Endothelial cell of umbilical vein (primary cell): ENCODE measurements at regions not wholly inside any gene's neighbourhood (a gene's known extent, or its start where the extent isn't known, plus 50 kb on each side); places are given as distances from the start of the nearest gene placed in this dataset.

Experiments used
- BruUV-seq: library from RNA; stranded (reverse); fragments of 400-500 nt; replicated peaks from 2 replicates; lab custom pipeline; 2021; lab: Mats Ljungman, UMichigan
- CTCF ChIA-PET: fragments of 300-600, 350-600 bp; sonication (Branson Sonifier 250); formaldehyde crosslinking; loops from one replicate; lab custom pipeline; 2021; ENCODE audit warnings: antibody characterized with exemption, inconsistent platforms; lab: Charles Lee
- POLR2A ChIA-PET: fragments of 300-600, 350-600 bp; sonication (Branson Sonifier 250); formaldehyde crosslinking; loops from one replicate; lab custom pipeline; 2021; ENCODE audit warnings: antibody characterized with exemption, inconsistent platforms; lab: Charles Lee
- DNase-seq: peaks from one replicate; pipeline ENCODE4 v3.0.0-alpha.2; 2011; ENCODE audit warnings: low read depth, low spot score
- FAIRE-seq: peaks from 2 replicates; lab custom pipeline; 2011; peaks lifted over from hg19 to GRCh38; lab: Jason Lieb, UNC
- H2AFZ ChIP-seq: 2 replicates; pipeline ENCODE4 v1.6.0; 2012; ENCODE audit warnings: low read depth, low read length, control low read depth, inconsistent platforms
- H3K27ac ChIP-seq: 2 replicates; pipeline ENCODE4 v1.5.1; 2011; ENCODE audit warnings: low read depth, mild to moderate bottlenecking, control low read depth, low read length, moderate library complexity; ENCODE audit not compliant: insufficient read depth
- H3K27me3 ChIP-seq, 2 experiments: 2 replicates each; pipeline versions ENCODE4 v1.6.0 to v1.6.1; 2011; ENCODE audit warnings: low read length in 2 of 2, mixed read lengths in 1 of 2; ENCODE audit not compliant: control insufficient read depth in 2 of 2, insufficient read depth in 2 of 2
- H3K36me3 ChIP-seq, 2 experiments: 2 replicates in 1 of 2; 3 replicates in 1 of 2; pipeline ENCODE4 v1.5.1; 2011; ENCODE audit warnings: low read length in 2 of 2, mild to moderate bottlenecking in 1 of 2, moderate library complexity in 1 of 2; ENCODE audit not compliant: control insufficient read depth in 2 of 2, insufficient read depth in 2 of 2; ENCODE audit errors: extremely low read depth in 1 of 2
- H3K4me1 ChIP-seq: 3 replicates; pipeline ENCODE4 v1.5.1; 2011; ENCODE audit warnings: mild to moderate bottlenecking, low read length; ENCODE audit not compliant: control insufficient read depth, insufficient read depth; ENCODE audit errors: extremely low read depth
- H3K4me2 ChIP-seq: 2 replicates; pipeline ENCODE4 v1.6.1; 2011; ENCODE audit warnings: low read length, control low read depth, mixed read lengths; ENCODE audit not compliant: insufficient read depth
- H3K4me3 ChIP-seq, 3 experiments: fragments of 200-600 bp in 1 of 3; sonication (generic), shearing (Covaris generic) in 1 of 3; replicated peaks in 1 of 3; 2 replicates each; pipeline ENCODE4 v1.5.1; 2011 to 2016; ENCODE audit warnings: control low read depth in 3 of 3, low read length in 3 of 3, mild to moderate bottlenecking in 2 of 3, inconsistent platforms in 1 of 3, low read depth in 1 of 3, moderate library complexity in 1 of 3; ENCODE audit not compliant: insufficient read depth in 1 of 3
- H3K79me2 ChIP-seq: 2 replicates; pipeline ENCODE4 v1.6.0; 2012; ENCODE audit warnings: low read length, inconsistent platforms; ENCODE audit not compliant: control insufficient read depth, insufficient read depth
- H3K9ac ChIP-seq: replicated peaks from 2 replicates; pipeline ENCODE3; 2011; ENCODE audit warnings: low read length, control low read depth; ENCODE audit not compliant: insufficient read depth; ENCODE audit errors: extremely low read depth
- H3K9me1 ChIP-seq: replicated peaks from 3 replicates; pipeline ENCODE4 v1.6.0; 2011; ENCODE audit warnings: mild to moderate bottlenecking, low read length; ENCODE audit not compliant: control insufficient read depth, insufficient read depth; ENCODE audit errors: extremely low read depth
- H3K9me3 ChIP-seq: replicated peaks from 2 replicates; pipeline ENCODE4 v1.5.1; 2012; ENCODE audit warnings: low read length, inconsistent platforms; ENCODE audit not compliant: control insufficient read depth, insufficient read depth
- H4K20me1 ChIP-seq: replicated peaks from 2 replicates; pipeline ENCODE3; 2011; ENCODE audit warnings: mild to moderate bottlenecking, low read length; ENCODE audit not compliant: control insufficient read depth, insufficient read depth; ENCODE audit errors: extremely low read depth
- EZH2 ChIP-seq: IDR thresholded peaks from 2 replicates; pipeline ENCODE4 v1.6.1; 2012; ENCODE audit warnings: borderline replicate concordance, low read depth, mild to moderate bottlenecking, moderate library complexity, low read length, inconsistent platforms; ENCODE audit not compliant: severe bottlenecking
- FOS ChIP-seq: IDR thresholded peaks from 2 replicates; pipeline ENCODE4 v1.6.1; 2011; ENCODE audit warnings: mild to moderate bottlenecking, low read length, moderate library complexity, borderline replicate concordance; ENCODE audit not compliant: insufficient read depth
- GATA2 ChIP-seq: IDR thresholded peaks from 2 replicates; pipeline ENCODE4 v1.7.0; 2011; ENCODE audit warnings: low read depth, mild to moderate bottlenecking, moderate library complexity, mixed read lengths, low read length; ENCODE audit not compliant: insufficient read length, insufficient read depth
- JUN ChIP-seq: IDR thresholded peaks from 2 replicates; pipeline ENCODE4 v1.6.1; 2011; ENCODE audit warnings: borderline replicate concordance, low read depth; ENCODE audit not compliant: insufficient read length, insufficient read depth
- MYC ChIP-seq: IDR thresholded peaks from one replicate; pipeline ENCODE4 v1.6.1; 2011; ENCODE audit warnings: mild to moderate bottlenecking, low read depth, low read length
- POLR2A ChIP-seq: IDR thresholded peaks from 2 replicates; pipeline ENCODE4 v1.6.1; 2012; ENCODE audit warnings: low read depth, mild to moderate bottlenecking, control low read depth, low read length
- POLR2AphosphoS5 ChIP-seq: IDR thresholded peaks from 2 replicates; pipeline ENCODE4 v1.6.1; 2012; ENCODE audit warnings: low read depth, mild to moderate bottlenecking, control low read depth, low read length, moderate library complexity; ENCODE audit not compliant: insufficient read depth
- dilution Hi-C: fragments of 300-500 bp; cut with MboI; formaldehyde crosslinking; loops from one replicate; pipeline ENCODE4 v1.15.0; 2019; ENCODE audit warnings: low sequenced_read_pairs; ENCODE audit not compliant: extremely low pct_ligation_motif_present
- intact Hi-C: fragments of 100-400 bp; cut with micrococcal nuclease; formaldehyde crosslinking; loops from one replicate; pipeline ENCODE4 v1.10.0; 2022
- TF ChIP-seq, protein P1 (sequence below): IDR thresholded peaks from 2 replicates; pipeline ENCODE4 v1.6.1; 2011; ENCODE audit not compliant: insufficient read depth, insufficient read length
- TF ChIP-seq, protein P2 (sequence below), 2 donors: IDR thresholded peaks; 1 replicate in 1 of 2; 2 replicates in 1 of 2; pipeline ENCODE4 v1.5.1; 2011; ENCODE audit warnings: low read length in 2 of 2, mild to moderate bottlenecking in 2 of 2, moderate library complexity in 2 of 2, control low read depth in 1 of 2, inconsistent platforms in 1 of 2, low read depth in 1 of 2; ENCODE audit not compliant: insufficient read depth in 1 of 2; ENCODE audit errors: extremely low read depth in 1 of 2

DNA sequence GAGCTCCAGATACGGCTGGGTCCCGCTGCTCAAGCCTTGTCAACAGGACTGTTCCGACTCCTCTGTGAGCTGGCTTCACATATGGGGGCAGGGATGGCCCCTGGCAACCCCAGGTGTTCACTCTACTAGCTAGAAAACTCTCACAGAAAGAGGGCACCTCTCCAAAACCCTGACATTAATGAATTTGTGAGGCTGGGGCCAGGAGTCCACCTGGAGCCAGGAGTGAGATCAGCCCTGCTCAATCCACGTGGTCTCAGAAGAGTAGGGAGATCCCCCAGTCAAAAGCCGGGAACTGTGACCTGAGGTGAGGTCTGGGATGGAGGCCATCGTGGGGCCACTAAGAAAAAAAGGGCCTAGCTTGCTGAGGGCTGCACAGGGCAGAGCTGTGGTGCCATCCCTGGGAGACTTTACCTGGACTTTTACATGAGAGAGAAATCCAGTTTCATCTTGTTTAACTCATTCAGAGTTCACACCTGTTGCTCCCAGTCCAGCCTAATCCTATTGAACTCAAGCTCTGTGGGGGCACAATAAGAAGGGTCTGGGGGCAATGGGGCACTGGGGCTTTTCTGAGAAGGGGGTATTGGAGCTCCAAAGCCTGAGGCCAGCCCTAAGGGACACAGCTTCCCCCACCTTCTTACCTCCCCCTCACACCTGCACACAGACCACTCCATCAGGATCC lies 144.3 kb upstream of the MLN start:
- no TSS peak for BruUV-seq
- DNase-seq (no peak), FAIRE-seq (no peak)
- Histone ChIP-seq H3K27me3 (peaks cover 2 to 9% of the 10 kb centered on the region in 2 experiments), H3K9ac (no peak overlapping the region), H3K4me2 (no peak overlapping the region), H3K9me1 (no peaks in the 10 kb centered on the region), H3K9me3 (no peaks in the 10 kb centered on the region), H3K79me2 (no peaks in the 10 kb centered on the region), H4K20me1 (no peaks in the 10 kb centered on the region), H3K4me1 (no peaks in the 10 kb centered on the region), H3K4me3 (no peak overlapping the region), H3K36me3 (no peaks in the 10 kb centered on the region), H3K27ac (no peak overlapping the region), H2AFZ (no peak overlapping the region)
- dilution Hi-C loops: no loop called here
- intact Hi-C loops: no loop called here
- ChIA-PET CTCF (interaction anchor here (0.9 to 1.7 kb wide), 3 partner anchors 10 to 177 kb away, joined by 3 to 4 read pairs (median 3); no protein-coding TSS in a partner anchor), POLR2A (no interaction called here)
- TF ChIP-seq, protein P1, sequence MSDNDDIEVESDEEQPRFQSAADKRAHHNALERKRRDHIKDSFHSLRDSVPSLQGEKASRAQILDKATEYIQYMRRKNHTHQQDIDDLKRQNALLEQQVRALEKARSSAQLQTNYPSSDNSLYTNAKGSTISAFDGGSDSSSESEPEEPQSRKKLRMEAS: no peak
- TF ChIP-seq JUN (no peak), POLR2AphosphoS5 (no peak), FOS (no peak), EZH2 (no peak), GATA2 (no peak), POLR2A (no peak), MYC (no peak)
- TF ChIP-seq, protein P2, sequence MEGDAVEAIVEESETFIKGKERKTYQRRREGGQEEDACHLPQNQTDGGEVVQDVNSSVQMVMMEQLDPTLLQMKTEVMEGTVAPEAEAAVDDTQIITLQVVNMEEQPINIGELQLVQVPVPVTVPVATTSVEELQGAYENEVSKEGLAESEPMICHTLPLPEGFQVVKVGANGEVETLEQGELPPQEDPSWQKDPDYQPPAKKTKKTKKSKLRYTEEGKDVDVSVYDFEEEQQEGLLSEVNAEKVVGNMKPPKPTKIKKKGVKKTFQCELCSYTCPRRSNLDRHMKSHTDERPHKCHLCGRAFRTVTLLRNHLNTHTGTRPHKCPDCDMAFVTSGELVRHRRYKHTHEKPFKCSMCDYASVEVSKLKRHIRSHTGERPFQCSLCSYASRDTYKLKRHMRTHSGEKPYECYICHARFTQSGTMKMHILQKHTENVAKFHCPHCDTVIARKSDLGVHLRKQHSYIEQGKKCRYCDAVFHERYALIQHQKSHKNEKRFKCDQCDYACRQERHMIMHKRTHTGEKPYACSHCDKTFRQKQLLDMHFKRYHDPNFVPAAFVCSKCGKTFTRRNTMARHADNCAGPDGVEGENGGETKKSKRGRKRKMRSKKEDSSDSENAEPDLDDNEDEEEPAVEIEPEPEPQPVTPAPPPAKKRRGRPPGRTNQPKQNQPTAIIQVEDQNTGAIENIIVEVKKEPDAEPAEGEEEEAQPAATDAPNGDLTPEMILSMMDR (IDR thresholded peaks at IDR 0.05; ENCODE audit: extremely low read depth in 1 of 2, insufficient read depth in 1 of 2, low read depth in 1 of 2, low read length in 2 of 2): no peak
